ENCODE measurements at regions not wholly inside any gene's neighbourhood (a gene's known extent, or its start where the extent isn't known, plus 50 kb on each side); places are given as distances from the start of the nearest gene placed in this dataset.

GRCh38 chr14:71181215-71182003, 274.1 kb downstream of the PCNX1 start:
- Histone ChIP-seq H3K27me3 (ENCODE audit: control insufficient read depth, insufficient read depth, low read length) (no peaks in the 10 kb centered on the region), H3K36me3 (ENCODE audit: control insufficient read depth, insufficient read depth, low read length) (no peaks in the 10 kb centered on the region), H3K4me1 (ENCODE audit: control insufficient read depth, insufficient read depth, low read length) (peaks cover 3% of the 10 kb centered on the region), H3K9me3 (ENCODE audit: control insufficient read depth, insufficient read depth, low read length) (no peaks in the 10 kb centered on the region), H3K4me3 (ENCODE audit: low read length) (no peak overlapping the region), H3K27ac (ENCODE audit: low read length) (no peak overlapping the region)
- no CpG with 5 or more reads among the region's 23 CpGs for WGBS (ENCODE audit: insufficient coverage, insufficient read length)
- DNase-seq (ENCODE audit: low read depth, low spot score), result no peak

GRCh38 chr14:71183876-71184689, 276.8 kb downstream of the PCNX1 start:
- Histone ChIP-seq H3K27ac (ENCODE audit: low read length) (no peak overlapping the region), H3K4me3 (ENCODE audit: low read length) (no peak overlapping the region), H3K9me3 (ENCODE audit: control insufficient read depth, insufficient read depth, low read length) (no peaks in the 10 kb centered on the region), H3K36me3 (ENCODE audit: control insufficient read depth, insufficient read depth, low read length) (no peaks in the 10 kb centered on the region), H3K4me1 (ENCODE audit: control insufficient read depth, insufficient read depth, low read length) (peaks cover 10% of the 10 kb centered on the region), H3K27me3 (ENCODE audit: control insufficient read depth, insufficient read depth, low read length) (no peaks in the 10 kb centered on the region)
- DNase-seq (ENCODE audit: low read depth, low spot score), result no peak
- WGBS (ENCODE audit: insufficient coverage, insufficient read length), result no CpG with 5 or more reads among the region's 7 CpGs

- Histone ChIP-seq H3K36me3 (ENCODE audit: control insufficient read depth, insufficient read depth, low read length) (no peaks in the 10 kb centered on the region), H3K4me3 (ENCODE audit: low read length) (no peak overlapping the region), H3K4me1 (ENCODE audit: control insufficient read depth, insufficient read depth, low read length) (peaks cover 10% of the 10 kb centered on the region), H3K9me3 (ENCODE audit: control insufficient read depth, insufficient read depth, low read length) (no peaks in the 10 kb centered on the region), H3K27ac (ENCODE audit: low read length) (no peak overlapping the region), H3K27me3 (ENCODE audit: control insufficient read depth, insufficient read depth, low read length) (no peaks in the 10 kb centered on the region)
- no peak for DNase-seq (ENCODE audit: low read depth, low spot score)
- WGBS (ENCODE audit: insufficient coverage, insufficient read length), result no CpG with 5 or more reads among the region's 2 CpGs
Measured at GRCh38 chr14:71185637-71186036, 278.4 kb downstream of the PCNX1 start.

GRCh38 chr14:71187633-71188356, 280.5 kb downstream of the PCNX1 start:
- WGBS (ENCODE audit: insufficient coverage, insufficient read length), result no CpG with 5 or more reads among the region's 11 CpGs
- Histone ChIP-seq H3K4me3 (ENCODE audit: low read length) (no peak overlapping the region), H3K36me3 (ENCODE audit: control insufficient read depth, insufficient read depth, low read length) (no peaks in the 10 kb centered on the region), H3K27ac (ENCODE audit: low read length) (no peak overlapping the region), H3K27me3 (ENCODE audit: control insufficient read depth, insufficient read depth, low read length) (no peaks in the 10 kb centered on the region), H3K4me1 (ENCODE audit: control insufficient read depth, insufficient read depth, low read length) (peaks cover 7% of the 10 kb centered on the region), H3K9me3 (ENCODE audit: control insufficient read depth, insufficient read depth, low read length) (no peaks in the 10 kb centered on the region)
- DNase-seq (ENCODE audit: low read depth, low spot score), result no peak

GRCh38 chr14:71190770-71191374, 283.6 kb downstream of the PCNX1 start:
- WGBS (ENCODE audit: insufficient coverage, insufficient read length), result no CpG with 5 or more reads among the region's 5 CpGs
- DNase-seq (ENCODE audit: low read depth, low spot score), result no peak
- H3K4me1 ChIP-seq (ENCODE audit: control insufficient read depth, insufficient read depth, low read length), result peaks cover 14% of the 10 kb centered on the region
- H3K36me3 ChIP-seq (ENCODE audit: control insufficient read depth, insufficient read depth, low read length), result no peaks in the 10 kb centered on the region
- H3K27ac ChIP-seq (ENCODE audit: low read length), result no peak overlapping the region
- H3K9me3 ChIP-seq (ENCODE audit: control insufficient read depth, insufficient read depth, low read length), result no peaks in the 10 kb centered on the region
- H3K27me3 ChIP-seq (ENCODE audit: control insufficient read depth, insufficient read depth, low read length), result no peaks in the 10 kb centered on the region
- H3K4me3 ChIP-seq (ENCODE audit: low read length), result no peak overlapping the region

GRCh38 chr14:71193663-71194062, 286.4 kb downstream of the PCNX1 start:
- peaks cover 7% of the 10 kb centered on the region; the same call in 1 of the 2 replicates for H3K4me1 ChIP-seq (ENCODE audit: control insufficient read depth, insufficient read depth, low read length)
- H3K9me3 ChIP-seq (ENCODE audit: control insufficient read depth, insufficient read depth, low read length), result no peaks in the 10 kb centered on the region
- WGBS (ENCODE audit: insufficient coverage, insufficient read length), result no CpG with 5 or more reads among the region's 1 CpG
- no peak overlapping the region for H3K27ac ChIP-seq (ENCODE audit: low read length)
- no peaks in the 10 kb centered on the region for H3K27me3 ChIP-seq (ENCODE audit: control insufficient read depth, insufficient read depth, low read length)
- H3K4me3 ChIP-seq (ENCODE audit: low read length), result no peak overlapping the region
- H3K36me3 ChIP-seq (ENCODE audit: control insufficient read depth, insufficient read depth, low read length), result no peaks in the 10 kb centered on the region
- no peak for DNase-seq (ENCODE audit: low read depth, low spot score)

- H3K36me3 ChIP-seq (ENCODE audit: control insufficient read depth, insufficient read depth, low read length), result no peaks in the 10 kb centered on the region
- no peak overlapping the region for H3K4me3 ChIP-seq (ENCODE audit: low read length)
- DNase-seq (ENCODE audit: low read depth, low spot score), result no peak
- no peaks in the 10 kb centered on the region for H3K9me3 ChIP-seq (ENCODE audit: control insufficient read depth, insufficient read depth, low read length)
- no peak overlapping the region for H3K27ac ChIP-seq (ENCODE audit: low read length)
- H3K4me1 ChIP-seq (ENCODE audit: control insufficient read depth, insufficient read depth, low read length), result peaks cover 7% of the 10 kb centered on the region; the same call in 1 of the 2 replicates
- no CpG with 5 or more reads among the region's 1 CpG for WGBS (ENCODE audit: insufficient coverage, insufficient read length)
- no peaks in the 10 kb centered on the region for H3K27me3 ChIP-seq (ENCODE audit: control insufficient read depth, insufficient read depth, low read length)
Measured at GRCh38 chr14:71194251-71194650, 287.0 kb downstream of the PCNX1 start.

- no peaks in the 10 kb centered on the region for H3K27me3 ChIP-seq (ENCODE audit: control insufficient read depth, insufficient read depth, low read length)
- no peak for DNase-seq (ENCODE audit: low read depth, low spot score)
- no peaks in the 10 kb centered on the region for H3K9me3 ChIP-seq (ENCODE audit: control insufficient read depth, insufficient read depth, low read length)
- WGBS (ENCODE audit: insufficient coverage, insufficient read length), result no CpG with 5 or more reads among the region's 6 CpGs
- no peak overlapping the region for H3K27ac ChIP-seq (ENCODE audit: low read length)
- no peaks in the 10 kb centered on the region for H3K36me3 ChIP-seq (ENCODE audit: control insufficient read depth, insufficient read depth, low read length)
- no peak overlapping the region for H3K4me3 ChIP-seq (ENCODE audit: low read length)
- H3K4me1 ChIP-seq (ENCODE audit: control insufficient read depth, insufficient read depth, low read length), result peaks cover 7% of the 10 kb centered on the region; the same call in 1 of the 2 replicates
Measured at GRCh38 chr14:71196921-71197320, 289.7 kb downstream of the PCNX1 start.

- WGBS (ENCODE audit: insufficient coverage, insufficient read length), result no CpG with 5 or more reads among the region's 5 CpGs
- no peak for DNase-seq (ENCODE audit: low read depth, low spot score)
- Histone ChIP-seq H3K27me3 (ENCODE audit: control insufficient read depth, insufficient read depth, low read length) (no peaks in the 10 kb centered on the region), H3K4me1 (ENCODE audit: control insufficient read depth, insufficient read depth, low read length) (peaks cover 1% of the 10 kb centered on the region; the same call in 1 of the 2 replicates), H3K9me3 (ENCODE audit: control insufficient read depth, insufficient read depth, low read length) (no peaks in the 10 kb centered on the region), H3K27ac (ENCODE audit: low read length) (no peak overlapping the region), H3K4me3 (ENCODE audit: low read length) (no peak overlapping the region), H3K36me3 (ENCODE audit: control insufficient read depth, insufficient read depth, low read length) (no peaks in the 10 kb centered on the region)
Measured at GRCh38 chr14:71198687-71199086, 291.4 kb downstream of the PCNX1 start.

GRCh38 chr14:71201840-71202239, 294.6 kb downstream of the PCNX1 start:
- no peak for DNase-seq (ENCODE audit: low read depth, low spot score)
- Histone ChIP-seq H3K4me3 (ENCODE audit: low read length) (no peak overlapping the region), H3K4me1 (ENCODE audit: control insufficient read depth, insufficient read depth, low read length) (no peaks in the 10 kb centered on the region), H3K9me3 (ENCODE audit: control insufficient read depth, insufficient read depth, low read length) (no peaks in the 10 kb centered on the region), H3K27me3 (ENCODE audit: control insufficient read depth, insufficient read depth, low read length) (no peaks in the 10 kb centered on the region), H3K27ac (ENCODE audit: low read length) (no peak overlapping the region), H3K36me3 (ENCODE audit: control insufficient read depth, insufficient read depth, low read length) (no peaks in the 10 kb centered on the region)
- WGBS (ENCODE audit: insufficient coverage, insufficient read length), result no CpG with 5 or more reads among the region's 1 CpG
